Gastroesophageal sphincter (tissue), 4 donors: ENCODE measurements at regions not wholly inside any gene's neighbourhood (a gene's known extent, or its start where the extent isn't known, plus 50 kb on each side); places are given as distances from the start of the nearest gene placed in this dataset.

Experiments used
- ATAC-seq: fragments of 150-250 bp; one replicate; pipeline ENCODE4 v1.9.1; 2016; ENCODE audit warnings: mild to moderate bottlenecking, moderate library complexity
- H3K27ac ChIP-seq, 4 donors: fragments of 200-600 bp; sonication (generic) in 3 of 4; 1 replicate in 3 of 4; 2 replicates in 1 of 4; pipeline ENCODE4 v1.5.1; 2016 to 2019
- H3K27me3 ChIP-seq: fragments of 200-600 bp; sonication (generic); one replicate; pipeline ENCODE4 v1.5.1; 2019
- H3K36me3 ChIP-seq, 2 donors: fragments of 200-600 bp; sonication (generic); one replicate each; pipeline ENCODE4 v1.5.1; 2019; ENCODE audit warnings: control low read depth in 1 of 2
- H3K4me1 ChIP-seq, 3 donors: fragments of 200-600 bp; sonication (generic); 1 replicate in 2 of 3; 2 replicates in 1 of 3; pipeline ENCODE4 v1.5.1; 2016 to 2019; ENCODE audit warnings: control low read depth in 2 of 3
- H3K4me3 ChIP-seq, 2 donors: fragments of 200-600 bp; sonication (generic); one replicate each; pipeline ENCODE4 v1.5.1; 2019; ENCODE audit warnings: mild to moderate bottlenecking in 1 of 2, moderate library complexity in 1 of 2
- H3K9me3 ChIP-seq, 3 donors: fragments of 200-600 bp; sonication (generic); one replicate each; pipeline ENCODE4 v1.5.1; 2017 to 2019; ENCODE audit warnings: control low read depth in 2 of 3
- EP300 ChIP-seq: sonication (generic); formaldehyde crosslinking; IDR thresholded peaks from one replicate; pipeline ENCODE4 v1.6.1; 2017; ENCODE audit warnings: antibody characterized with exemption, mild to moderate bottlenecking
- POLR2A ChIP-seq, 2 donors: fragments of 450-650 bp; IDR thresholded peaks; one replicate each; pipeline ENCODE4 v1.6.1; 2017; ENCODE audit warnings: antibody characterized with exemption in 2 of 2, mild to moderate bottlenecking in 2 of 2, moderate library complexity in 1 of 2
- POLR2AphosphoS5 ChIP-seq: sonication (generic); formaldehyde crosslinking; IDR thresholded peaks from one replicate; pipeline ENCODE4 v1.6.1; 2017; ENCODE audit warnings: antibody characterized with exemption
- WGBS, 2 donors: methylation state at CpG; one replicate each; pipeline ENCODE4 v1.1.5; 2018; ENCODE audit warnings: low coverage in 1 of 2; 5-methylcytosine and 5-hydroxymethylcytosine counted together
- TF ChIP-seq, protein P1 (sequence below), 4 experiments: fragments of 200-600 bp in 2 of 4; fragments of 450-650 bp in 2 of 4; sonication (generic) in 1 of 4; IDR thresholded peaks; one replicate each; pipeline ENCODE4 v1.5.1; 2017 to 2019; ENCODE audit warnings: antibody characterized with exemption in 4 of 4, mild to moderate bottlenecking in 2 of 4, moderate library complexity in 2 of 4

DNA sequence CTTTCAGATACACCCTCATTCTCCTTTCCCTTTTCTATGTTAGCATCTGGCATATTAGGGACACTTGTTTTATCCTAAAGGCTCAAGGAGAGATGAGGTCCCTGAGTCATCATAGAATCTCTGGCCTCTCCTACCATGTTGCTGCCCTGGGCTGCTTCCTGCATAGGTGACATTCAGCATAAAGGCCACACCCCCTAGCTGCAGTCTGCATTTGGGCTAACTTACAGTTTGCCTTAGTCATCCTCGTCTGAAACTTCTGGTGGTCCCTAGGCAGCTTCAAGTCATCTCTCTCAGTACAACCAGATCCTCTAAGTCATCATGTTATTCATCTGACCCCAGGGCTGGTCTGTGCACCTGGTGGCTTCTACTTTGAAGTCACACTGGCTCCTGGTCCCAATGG, 982.7 kb upstream of the NR2F2 start:
- no peaks in the 10 kb centered on the region for H3K27me3 ChIP-seq
- H3K4me1 ChIP-seq = no peaks in the 10 kb centered on the region
- H3K36me3 ChIP-seq = no peaks in the 10 kb centered on the region
- TF ChIP-seq EP300 (no peak), POLR2AphosphoS5 (no peak), POLR2A (IDR thresholded peaks at IDR 0.05) (no peak)
- TF ChIP-seq, protein P1, sequence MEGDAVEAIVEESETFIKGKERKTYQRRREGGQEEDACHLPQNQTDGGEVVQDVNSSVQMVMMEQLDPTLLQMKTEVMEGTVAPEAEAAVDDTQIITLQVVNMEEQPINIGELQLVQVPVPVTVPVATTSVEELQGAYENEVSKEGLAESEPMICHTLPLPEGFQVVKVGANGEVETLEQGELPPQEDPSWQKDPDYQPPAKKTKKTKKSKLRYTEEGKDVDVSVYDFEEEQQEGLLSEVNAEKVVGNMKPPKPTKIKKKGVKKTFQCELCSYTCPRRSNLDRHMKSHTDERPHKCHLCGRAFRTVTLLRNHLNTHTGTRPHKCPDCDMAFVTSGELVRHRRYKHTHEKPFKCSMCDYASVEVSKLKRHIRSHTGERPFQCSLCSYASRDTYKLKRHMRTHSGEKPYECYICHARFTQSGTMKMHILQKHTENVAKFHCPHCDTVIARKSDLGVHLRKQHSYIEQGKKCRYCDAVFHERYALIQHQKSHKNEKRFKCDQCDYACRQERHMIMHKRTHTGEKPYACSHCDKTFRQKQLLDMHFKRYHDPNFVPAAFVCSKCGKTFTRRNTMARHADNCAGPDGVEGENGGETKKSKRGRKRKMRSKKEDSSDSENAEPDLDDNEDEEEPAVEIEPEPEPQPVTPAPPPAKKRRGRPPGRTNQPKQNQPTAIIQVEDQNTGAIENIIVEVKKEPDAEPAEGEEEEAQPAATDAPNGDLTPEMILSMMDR (IDR thresholded peaks at IDR 0.05) = no peak
- no peak overlapping the region for H3K4me3 ChIP-seq
- WGBS, 2 donors = 100% methylated on average over 1 of the region's 1 CpG; no CpG with 5 or more reads in 1 of the 2 donors
- no peaks in the 10 kb centered on the region for H3K9me3 ChIP-seq
- ATAC-seq = no peak
- H3K27ac ChIP-seq = no peak overlapping the region

DNA sequence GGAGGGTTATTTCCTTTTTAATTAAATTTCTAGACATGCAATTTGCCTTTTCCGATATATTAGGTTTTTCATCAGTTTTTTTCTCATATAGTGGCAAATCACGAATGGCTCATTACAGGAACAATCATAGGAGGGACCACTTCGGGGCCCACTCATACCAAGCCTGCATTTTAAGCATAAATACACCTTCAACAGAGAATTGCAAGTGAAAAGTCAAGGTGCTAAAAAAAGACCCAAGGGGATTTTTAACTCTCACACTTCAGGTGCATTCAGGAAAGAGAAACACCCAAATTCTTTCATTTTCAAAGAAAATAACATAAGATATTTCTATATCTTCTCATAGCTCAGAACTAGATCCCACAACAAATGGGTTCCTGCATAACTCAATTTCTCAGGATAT, 979.6 kb upstream of the NR2F2 start:
- Histone ChIP-seq H3K4me1 (no peaks in the 10 kb centered on the region), H3K9me3 (no peaks in the 10 kb centered on the region), H3K27me3 (no peaks in the 10 kb centered on the region), H3K36me3 (no peaks in the 10 kb centered on the region), H3K27ac (no peak overlapping the region), H3K4me3 (no peak overlapping the region)
- WGBS, 2 donors = 86 to 92% methylated on average over 3 of the region's 3 CpGs
- ATAC-seq = no peak
- TF ChIP-seq POLR2A (IDR thresholded peaks at IDR 0.05) (no peak), EP300 (no peak), POLR2AphosphoS5 (no peak)
- TF ChIP-seq, protein P1 (IDR thresholded peaks at IDR 0.05) = no peak

DNA sequence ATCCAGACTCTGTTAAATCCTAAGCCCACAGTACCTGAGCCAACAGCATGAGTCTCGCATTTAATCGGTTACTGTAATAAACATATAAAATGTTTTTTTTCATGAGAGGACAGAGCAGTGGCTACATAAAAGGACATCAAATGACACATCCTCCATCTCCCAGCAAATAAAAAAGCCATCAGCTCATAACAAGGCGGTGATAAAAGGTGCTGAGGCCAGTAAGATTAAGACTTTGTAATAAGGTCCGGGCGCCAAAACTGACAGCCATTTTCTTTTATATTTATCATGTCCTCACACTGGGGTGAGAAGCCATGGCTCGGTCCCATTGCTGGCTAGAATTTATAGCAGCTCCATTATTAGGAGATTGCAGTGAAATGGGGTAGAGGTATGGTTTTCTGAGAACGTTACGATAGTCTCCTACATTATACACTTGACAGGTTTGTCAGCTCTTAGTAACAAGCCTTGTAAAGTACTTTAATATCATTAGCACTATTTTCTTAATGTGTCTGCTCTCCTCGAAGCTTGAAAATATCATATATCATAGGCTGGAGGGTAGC, 977.8 kb upstream of the NR2F2 start:
- Histone ChIP-seq H3K36me3 (no peaks in the 10 kb centered on the region), H3K27me3 (no peaks in the 10 kb centered on the region), H3K27ac (no peak overlapping the region), H3K4me3 (no peak overlapping the region), H3K4me1 (no peaks in the 10 kb centered on the region), H3K9me3 (no peaks in the 10 kb centered on the region)
- no peak for TF ChIP-seq POLR2AphosphoS5
- 78 to 80% methylated on average over 9 of the region's 9 CpGs for whole genome bisulfite sequencing, 2 donors
- ATAC-seq = no peak

DNA sequence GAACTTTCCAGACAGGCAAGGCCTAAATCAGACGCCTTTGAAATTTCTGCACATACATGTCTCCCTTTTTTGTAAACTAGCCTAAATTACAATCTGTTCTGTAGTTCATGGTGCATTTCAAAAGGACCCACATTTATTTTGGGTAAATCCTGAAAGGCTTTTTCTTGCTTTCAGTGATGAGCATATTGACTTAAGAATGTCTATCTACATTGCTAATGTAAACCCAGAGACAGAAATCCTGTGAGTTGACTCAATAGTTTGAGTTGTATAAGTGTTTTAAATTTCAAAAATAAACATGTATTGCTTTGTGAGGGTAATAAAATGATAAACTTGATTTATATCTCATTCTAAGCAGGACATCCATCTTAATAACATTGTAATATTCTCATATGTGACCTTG, 977.0 kb upstream of the NR2F2 start:
- 92 to 100% methylated on average over 1 of the region's 1 CpG for whole genome bisulfite sequencing, 2 donors
- Histone ChIP-seq H3K4me1 (no peaks in the 10 kb centered on the region), H3K9me3 (no peaks in the 10 kb centered on the region)

DNA sequence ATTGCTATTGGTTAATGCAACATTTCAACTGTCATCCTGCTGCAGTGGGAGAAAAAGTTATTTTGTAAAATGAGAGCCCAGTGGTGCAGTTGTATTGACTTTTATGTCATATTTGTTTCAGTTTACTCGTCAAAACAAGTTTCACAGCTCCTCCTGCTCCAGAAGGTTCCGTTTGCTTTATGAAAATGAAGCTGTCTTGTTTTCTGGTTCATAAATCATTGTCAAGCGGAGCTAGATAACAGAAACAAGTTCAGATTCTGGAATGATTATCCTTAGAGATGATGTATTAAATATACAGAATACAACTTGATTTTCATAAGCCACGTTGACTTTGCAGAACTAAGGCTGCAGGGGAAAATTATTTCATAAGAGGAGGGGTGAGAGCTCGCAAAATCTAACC, 970.5 kb upstream of the NR2F2 start:
- Histone ChIP-seq H3K4me1 (peaks cover 0 to 4% (median 0%) of the 10 kb centered on the region in 3 donors), H3K36me3 (no peaks in the 10 kb centered on the region), H3K4me3 (no peak overlapping the region), H3K27ac (no peak overlapping the region), H3K9me3 (no peaks in the 10 kb centered on the region), H3K27me3 (no peaks in the 10 kb centered on the region)
- ATAC-seq = no peak
- 82 to 89% methylated on average over 5 of the region's 5 CpGs for WGBS, 2 donors
- TF ChIP-seq POLR2AphosphoS5 (no peak), POLR2A (IDR thresholded peaks at IDR 0.05) (no peak), EP300 (no peak)
- TF ChIP-seq, protein P1 (IDR thresholded peaks at IDR 0.05) = no peak

More for the DNA sequence above, 977.0 kb upstream of the NR2F2 start:
- Histone ChIP-seq H3K27ac (no peak overlapping the region), H3K4me3 (no peak overlapping the region), H3K36me3 (no peaks in the 10 kb centered on the region), H3K27me3 (no peaks in the 10 kb centered on the region)
- TF ChIP-seq EP300 (no peak), POLR2A (IDR thresholded peaks at IDR 0.05) (no peak), POLR2AphosphoS5 (no peak)
- TF ChIP-seq, protein P1 (IDR thresholded peaks at IDR 0.05) = no peak
- ATAC-seq = no peak
